H9 (cell line): ENCODE measurements at regions not wholly inside any gene's neighbourhood (a gene's known extent, or its start where the extent isn't known, plus 50 kb on each side); places are given as distances from the start of the nearest gene placed in this dataset.
A peak's percentile ranks its signal among the peaks of the same experiment; 100 is the strongest.

Source experiments
- DNase-seq: peaks from one replicate; pipeline ENCODE4 v3.0.0-alpha.2; 2017
- H2AFZ ChIP-seq: one replicate; pipeline ENCODE4 v1.6.1; 2013; ENCODE audit warnings: mild to moderate bottlenecking, low read length, control low read depth, moderate library complexity
- H2AK5ac ChIP-seq: 2 replicates; pipeline ENCODE4 v1.6.1; 2013; ENCODE audit warnings: low read length, control low read depth, mixed read lengths; ENCODE audit not compliant: insufficient read length
- H2BK120ac ChIP-seq: one replicate; pipeline ENCODE4 v1.6.1; 2013; ENCODE audit warnings: low read depth, mild to moderate bottlenecking, low read length, control low read depth, inconsistent platforms; ENCODE audit not compliant: poor library complexity, severe bottlenecking
- H2BK12ac ChIP-seq: 2 replicates; pipeline ENCODE4 v1.6.1; 2013; ENCODE audit warnings: low read length, control low read depth, mixed read lengths, low read depth; ENCODE audit not compliant: insufficient read length
- H2BK15ac ChIP-seq: 2 replicates; pipeline ENCODE4 v1.6.1; 2013; ENCODE audit warnings: low read depth, low read length, control low read depth
- H2BK20ac ChIP-seq: one replicate; pipeline ENCODE4 v1.6.1; 2013; ENCODE audit warnings: low read depth, mild to moderate bottlenecking, low read length, control low read depth, inconsistent platforms; ENCODE audit not compliant: poor library complexity, severe bottlenecking
- H2BK5ac ChIP-seq: 2 replicates; pipeline ENCODE4 v1.6.1; 2013; ENCODE audit warnings: low read length, control low read depth, mixed read lengths; ENCODE audit not compliant: insufficient read length
- H3K14ac ChIP-seq: 2 replicates; pipeline ENCODE4 v1.6.1; 2013; ENCODE audit warnings: low read length, control low read depth; ENCODE audit not compliant: insufficient read depth
- H3K18ac ChIP-seq: 2 replicates; pipeline ENCODE4 v1.6.1; 2013; ENCODE audit warnings: low read depth, mild to moderate bottlenecking, mixed read lengths, low read length, control low read depth; ENCODE audit not compliant: insufficient read length
- H3K23ac ChIP-seq: 2 replicates; pipeline ENCODE4 v1.6.1; 2013; ENCODE audit warnings: low read length, control low read depth, mixed read lengths, low read depth; ENCODE audit not compliant: insufficient read length
- H3K23me2 ChIP-seq: 2 replicates; pipeline ENCODE4 v1.6.1; 2013; ENCODE audit warnings: low read depth, mild to moderate bottlenecking, mixed read lengths, low read length, control low read depth; ENCODE audit not compliant: insufficient read length, poor library complexity, severe bottlenecking
- H3K27ac ChIP-seq: 2 replicates; pipeline ENCODE4 v1.5.1; 2013; ENCODE audit warnings: low read length, control low read depth, mixed read lengths, low read depth; ENCODE audit not compliant: insufficient read length
- H3K27me3 ChIP-seq: 2 replicates; pipeline ENCODE4 v1.6.1; 2013; ENCODE audit warnings: low read length, control low read depth, inconsistent platforms; ENCODE audit not compliant: insufficient read depth
- H3K4ac ChIP-seq: 2 replicates; pipeline ENCODE4 v1.6.1; 2013; ENCODE audit warnings: low read depth, mild to moderate bottlenecking, control low read depth, inconsistent platforms, low read length, moderate library complexity
- H3K4me1 ChIP-seq: 2 replicates; pipeline ENCODE4 v1.6.1; 2013; ENCODE audit warnings: low read length, control low read depth, inconsistent platforms; ENCODE audit not compliant: insufficient read depth
- H3K4me2 ChIP-seq: 2 replicates; pipeline ENCODE4 v1.6.1; 2013; ENCODE audit warnings: low read length, control low read depth, mixed read lengths; ENCODE audit not compliant: insufficient read length, insufficient read depth
- H3K56ac ChIP-seq: 2 replicates; pipeline ENCODE4 v1.6.1; 2013; ENCODE audit warnings: low read depth, mild to moderate bottlenecking, mixed read lengths, low read length, control low read depth; ENCODE audit not compliant: insufficient read length
- H3K79me1 ChIP-seq: 2 replicates; pipeline ENCODE4 v1.6.1; 2013; ENCODE audit warnings: low read depth, mild to moderate bottlenecking, moderate library complexity, low read length, control low read depth, inconsistent platforms; ENCODE audit not compliant: insufficient read depth, poor library complexity, severe bottlenecking
- H3K79me2 ChIP-seq: 2 replicates; pipeline ENCODE4 v1.6.1; 2013; ENCODE audit warnings: low read length, control low read depth, inconsistent platforms; ENCODE audit not compliant: insufficient read depth
- H3K9ac ChIP-seq: 2 replicates; pipeline ENCODE4 v1.6.1; 2013; ENCODE audit warnings: low read length, control low read depth, mixed read lengths; ENCODE audit not compliant: insufficient read length; ENCODE audit errors: extremely low read depth
- H3K9me3 ChIP-seq: one replicate; pipeline ENCODE4 v1.6.1; 2013; ENCODE audit warnings: low read depth, low read length, inconsistent platforms; ENCODE audit not compliant: control insufficient read depth
- H3T11ph ChIP-seq: one replicate; pipeline ENCODE4 v1.6.1; 2013; ENCODE audit warnings: mild to moderate bottlenecking, low read length, control low read depth, inconsistent platforms
- H4K20me1 ChIP-seq: one replicate; pipeline ENCODE4 v1.6.1; 2013; ENCODE audit not compliant: control insufficient read depth, insufficient read length, insufficient read depth
- H4K5ac ChIP-seq: 2 replicates; pipeline ENCODE4 v1.6.1; 2013; ENCODE audit warnings: low read depth, mild to moderate bottlenecking, mixed read lengths, low read length, control low read depth; ENCODE audit not compliant: insufficient read length
- H4K8ac ChIP-seq: replicated peaks from 2 replicates; pipeline ENCODE4 v1.6.1; 2013; ENCODE audit warnings: low read length, control low read depth, mixed read lengths, low read depth; ENCODE audit not compliant: insufficient read length
- H4K91ac ChIP-seq: 2 replicates; pipeline ENCODE4 v1.6.1; 2013; ENCODE audit warnings: low read depth, mild to moderate bottlenecking, moderate library complexity, mixed read lengths, low read length, control low read depth; ENCODE audit not compliant: insufficient read length
- H3K27ac Mint-ChIP-seq, 3 experiments: 2 replicates in 2 of 3; 3 replicates in 1 of 3; pipeline ENCODE4 v1.8.0; 2020 to 2021; ENCODE audit warnings: mixed read lengths in 3 of 3, mild to moderate bottlenecking in 1 of 3, moderate library complexity in 1 of 3
- H3K27me3 Mint-ChIP-seq: 2 replicates; pipeline ENCODE4 v1.8.0; 2021; ENCODE audit warnings: low read depth, mild to moderate bottlenecking, moderate library complexity, mixed read lengths
- H3K36me3 Mint-ChIP-seq, 3 experiments: 2 replicates in 2 of 3; 3 replicates in 1 of 3; pipeline ENCODE4 v1.8.0; 2020 to 2021; ENCODE audit warnings: low read depth in 3 of 3, mixed read lengths in 3 of 3; ENCODE audit not compliant: insufficient read depth in 1 of 3
- H3K4me1 Mint-ChIP-seq, 2 experiments: 2 replicates each; pipeline ENCODE4 v1.8.0; 2020; ENCODE audit warnings: mixed read lengths in 2 of 2
- H3K4me3 Mint-ChIP-seq, 2 experiments: 2 replicates in 1 of 2; 3 replicates in 1 of 2; pipeline ENCODE4 v1.8.0; 2020 to 2021; ENCODE audit warnings: mild to moderate bottlenecking in 2 of 2, mixed read lengths in 2 of 2, moderate library complexity in 1 of 2
- H3K9me3 Mint-ChIP-seq, 2 experiments: 2 replicates in 1 of 2; 3 replicates in 1 of 2; pipeline ENCODE4 v1.8.0; 2020; ENCODE audit warnings: mild to moderate bottlenecking in 2 of 2, mixed read lengths in 2 of 2, moderate library complexity in 1 of 2
- WGBS: extraction: QIAGEN DNeasy Blood & Tissue Kit; methylation state at CpG from one replicate; pipeline ENCODE4 v1.1.7; 2013; ENCODE audit warnings: missing lambda C conversion rate, low lambda C conversion rate, mixed read lengths; ENCODE audit not compliant: insufficient read length; ENCODE audit errors: extremely low coverage; 5-methylcytosine and 5-hydroxymethylcytosine counted together
- TF ChIP-seq, protein P1 (sequence below): fragments of 200-600 bp; sonication (generic); conservative IDR thresholded peaks from 3 replicates; pipeline ENCODE4 v1.8.0; 2021; ENCODE audit warnings: antibody characterized with exemption, mild to moderate bottlenecking

DNA sequence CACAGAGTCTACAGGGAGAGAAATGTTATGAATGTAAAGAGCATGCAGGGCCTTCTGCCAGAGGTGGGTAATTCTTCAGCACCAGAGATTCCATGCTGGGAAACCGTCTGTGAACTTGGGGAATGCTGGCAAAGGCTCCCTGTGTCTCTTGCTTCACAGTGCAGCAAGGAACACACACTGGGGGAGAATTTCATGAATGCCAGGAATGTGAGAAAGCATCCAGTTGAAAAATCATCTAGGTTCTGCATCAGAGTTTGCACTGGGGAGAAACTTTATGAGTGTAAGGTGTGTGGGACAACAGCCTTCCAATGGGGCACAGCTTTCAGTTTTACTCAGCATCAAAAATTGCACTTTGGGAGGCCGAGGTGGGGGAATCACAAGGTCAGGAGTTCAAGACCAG lies 224.3 kb upstream of the IGFBP3 start:
- Histone ChIP-seq H3K9ac (no peak overlapping the region), H2AK5ac (no peak overlapping the region), H2BK20ac (no peak overlapping the region), H2AFZ (no peak overlapping the region), H4K20me1 (no peaks in the 10 kb centered on the region), H3K27ac (peak overlapping the region; percentile 71), H3T11ph (no peak overlapping the region), H3K4me1 (no peaks in the 10 kb centered on the region; the same call in 1 of the 2 replicates), H4K91ac (no peak overlapping the region), H2BK15ac (no peak overlapping the region), H3K79me2 (no peaks in the 10 kb centered on the region), H3K56ac (no peak overlapping the region), H3K14ac (no peak overlapping the region), H3K23ac (no peak overlapping the region), H3K79me1 (no peaks in the 10 kb centered on the region), H2BK120ac (no peak overlapping the region), H4K8ac (no peak overlapping the region), H3K18ac (no peak overlapping the region), H3K27me3 (no peaks in the 10 kb centered on the region), H3K9me3 (no peaks in the 10 kb centered on the region), H3K4ac (no peak overlapping the region), H2BK12ac (no peak overlapping the region), H3K4me2 (no peak overlapping the region), H3K23me2 (no peaks in the 10 kb centered on the region), H2BK5ac (no peak overlapping the region), H4K5ac (no peak overlapping the region)
- H3K4me3 Mint-ChIP-seq = no peak overlapping the region
- TF ChIP-seq, protein P1, sequence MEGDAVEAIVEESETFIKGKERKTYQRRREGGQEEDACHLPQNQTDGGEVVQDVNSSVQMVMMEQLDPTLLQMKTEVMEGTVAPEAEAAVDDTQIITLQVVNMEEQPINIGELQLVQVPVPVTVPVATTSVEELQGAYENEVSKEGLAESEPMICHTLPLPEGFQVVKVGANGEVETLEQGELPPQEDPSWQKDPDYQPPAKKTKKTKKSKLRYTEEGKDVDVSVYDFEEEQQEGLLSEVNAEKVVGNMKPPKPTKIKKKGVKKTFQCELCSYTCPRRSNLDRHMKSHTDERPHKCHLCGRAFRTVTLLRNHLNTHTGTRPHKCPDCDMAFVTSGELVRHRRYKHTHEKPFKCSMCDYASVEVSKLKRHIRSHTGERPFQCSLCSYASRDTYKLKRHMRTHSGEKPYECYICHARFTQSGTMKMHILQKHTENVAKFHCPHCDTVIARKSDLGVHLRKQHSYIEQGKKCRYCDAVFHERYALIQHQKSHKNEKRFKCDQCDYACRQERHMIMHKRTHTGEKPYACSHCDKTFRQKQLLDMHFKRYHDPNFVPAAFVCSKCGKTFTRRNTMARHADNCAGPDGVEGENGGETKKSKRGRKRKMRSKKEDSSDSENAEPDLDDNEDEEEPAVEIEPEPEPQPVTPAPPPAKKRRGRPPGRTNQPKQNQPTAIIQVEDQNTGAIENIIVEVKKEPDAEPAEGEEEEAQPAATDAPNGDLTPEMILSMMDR = no peak
- DNase-seq = peak; percentile 79
- H3K27me3 Mint-ChIP-seq = no peaks in the 10 kb centered on the region
- H3K27ac Mint-ChIP-seq = peak overlapping the region in 2 of 3 experiments; percentile 49 to 90; a peak in 4 of 7 replicates
- no peaks in the 10 kb centered on the region for H3K9me3 Mint-ChIP-seq
- H3K36me3 Mint-ChIP-seq = peaks cover 0 to 2% (median 0%) of the 10 kb centered on the region in 3 experiments; a peak in 2 of 7 replicates
- peaks cover 32 to 34% of the 10 kb centered on the region in 2 experiments for H3K4me1 Mint-ChIP-seq
- WGBS = no CpG with 5 or more reads among the region's 2 CpGs
